Caco-2 (cell line): ENCODE measurements at regions not wholly inside any gene's neighbourhood (a gene's known extent, or its start where the extent isn't known, plus 50 kb on each side); places are given as distances from the start of the nearest gene placed in this dataset.

ENCODE experiments used
- BruUV-seq: library from RNA; stranded (reverse); fragments of 400-500 nt; replicated peaks from 2 replicates; lab custom pipeline; 2021; lab: Mats Ljungman, UMichigan
- CTCF ChIA-PET: fragments of 300-600 bp; sonication (Branson Sonifier 250); formaldehyde crosslinking; loops from one replicate; lab custom pipeline; 2022; ENCODE audit warnings: antibody characterized with exemption; lab: Charles Lee
- POLR2A ChIA-PET: fragments of 300-600 bp; sonication (Branson Sonifier 250); formaldehyde crosslinking; loops from one replicate; lab custom pipeline; 2022; ENCODE audit warnings: antibody characterized with exemption; lab: Charles Lee
- DNase-seq, 2 experiments: peaks; one replicate each; pipeline versions ENCODE4 v3.0.0 to v3.0.0-alpha.2; 2020 to 2022
- H3K27me3 ChIP-seq: replicated peaks from 2 replicates; pipeline ENCODE4 v1.6.0; 2011; ENCODE audit warnings: low read length; ENCODE audit not compliant: control insufficient read depth, insufficient read depth
- H3K36me3 ChIP-seq: 2 replicates; pipeline ENCODE4 v1.5.1; 2011; ENCODE audit warnings: low read length; ENCODE audit not compliant: control insufficient read depth, insufficient read depth
- H3K4me1 ChIP-seq: fragments of 250-450 bp; sonication (Bioruptor Pico); 2 replicates; pipeline ENCODE4 v1.5.1; 2020; ENCODE audit warnings: mild to moderate bottlenecking
- H3K4me3 ChIP-seq: 2 replicates; pipeline ENCODE4 v1.5.1; 2011; ENCODE audit warnings: low read depth, mild to moderate bottlenecking, control low read depth, low read length
- H3K9me3 ChIP-seq: fragments of 250-450 bp; sonication (Bioruptor Pico); 2 replicates; pipeline ENCODE4 v1.5.1; 2020; ENCODE audit warnings: mild to moderate bottlenecking, moderate library complexity
- H3K27ac Mint-ChIP-seq: one replicate; pipeline ENCODE4 v1.8.0; 2022; ENCODE audit warnings: mixed read lengths; ENCODE audit not compliant: unreplicated experiment
- H3K27me3 Mint-ChIP-seq: one replicate; pipeline ENCODE4 v1.8.0; 2022; ENCODE audit warnings: mixed read lengths; ENCODE audit not compliant: insufficient read depth, unreplicated experiment
- H3K36me3 Mint-ChIP-seq: one replicate; pipeline ENCODE4 v1.8.0; 2022; ENCODE audit warnings: mild to moderate bottlenecking, mixed read lengths; ENCODE audit not compliant: insufficient read depth, unreplicated experiment
- H3K4me1 Mint-ChIP-seq: one replicate; pipeline ENCODE4 v1.8.0; 2022; ENCODE audit warnings: low read depth, mixed read lengths; ENCODE audit not compliant: unreplicated experiment
- H3K4me3 Mint-ChIP-seq: one replicate; pipeline ENCODE4 v1.8.0; 2022; ENCODE audit warnings: mild to moderate bottlenecking, moderate library complexity, mixed read lengths; ENCODE audit not compliant: unreplicated experiment
- H3K9me3 Mint-ChIP-seq: one replicate; pipeline ENCODE4 v1.8.0; 2022; ENCODE audit warnings: mixed read lengths; ENCODE audit not compliant: unreplicated experiment
- intact Hi-C: fragments of 100-400 bp; cut with micrococcal nuclease; formaldehyde crosslinking; loops from one replicate; pipeline ENCODE4 v1.10.0; 2022; ENCODE audit not compliant: unreplicated experiment
- TF ChIP-seq, protein P1 (sequence below), 2 experiments: fragments of 200-600 bp in 1 of 2; IDR thresholded peaks; 1 replicate in 1 of 2; 2 replicates in 1 of 2; pipeline versions ENCODE4 v1.5.1 to v1.8.0; 2011 to 2022; ENCODE audit warnings: antibody characterized with exemption in 1 of 2, control low read depth in 1 of 2, inconsistent platforms in 1 of 2, low read depth in 1 of 2, low read length in 1 of 2, mild to moderate bottlenecking in 1 of 2, moderate library complexity in 1 of 2; ENCODE audit not compliant: insufficient read depth in 1 of 2, severe bottlenecking in 1 of 2, unreplicated experiment in 1 of 2

DNA sequence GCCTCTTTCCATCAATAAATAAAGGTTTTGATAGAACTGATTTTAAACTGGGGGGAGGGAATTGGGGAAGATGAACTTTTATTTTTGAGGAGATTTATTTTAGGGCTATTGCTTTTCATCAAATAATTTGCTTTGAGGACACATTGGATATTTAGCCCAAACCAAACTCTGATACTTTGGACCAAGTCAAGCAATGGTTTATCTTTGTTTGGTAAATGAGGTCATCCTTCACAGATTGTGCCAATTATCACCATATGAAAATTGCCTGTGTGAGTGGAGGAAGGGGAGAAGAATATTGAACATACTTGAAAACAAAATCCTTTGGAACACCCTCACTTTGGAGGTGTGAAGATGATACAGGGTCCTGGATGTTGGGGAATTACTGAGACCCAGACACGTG is 176.9 kb upstream of the CD180 start:
- Histone ChIP-seq H3K27me3 (no peaks in the 10 kb centered on the region; the same call in 1 of the 2 replicates), H3K4me3 (no peak overlapping the region), H3K4me1 (no peaks in the 10 kb centered on the region), H3K9me3 (no peaks in the 10 kb centered on the region), H3K36me3 (no peaks in the 10 kb centered on the region)
- ChIA-PET CTCF (no interaction called here), POLR2A (no interaction called here)
- intact Hi-C loops, result loop anchor here (10.0 kb wide), 1 partner anchor 129 kb away; no protein-coding TSS in a partner anchor
- no TSS peak for BruUV-seq
- TF ChIP-seq, protein P1, sequence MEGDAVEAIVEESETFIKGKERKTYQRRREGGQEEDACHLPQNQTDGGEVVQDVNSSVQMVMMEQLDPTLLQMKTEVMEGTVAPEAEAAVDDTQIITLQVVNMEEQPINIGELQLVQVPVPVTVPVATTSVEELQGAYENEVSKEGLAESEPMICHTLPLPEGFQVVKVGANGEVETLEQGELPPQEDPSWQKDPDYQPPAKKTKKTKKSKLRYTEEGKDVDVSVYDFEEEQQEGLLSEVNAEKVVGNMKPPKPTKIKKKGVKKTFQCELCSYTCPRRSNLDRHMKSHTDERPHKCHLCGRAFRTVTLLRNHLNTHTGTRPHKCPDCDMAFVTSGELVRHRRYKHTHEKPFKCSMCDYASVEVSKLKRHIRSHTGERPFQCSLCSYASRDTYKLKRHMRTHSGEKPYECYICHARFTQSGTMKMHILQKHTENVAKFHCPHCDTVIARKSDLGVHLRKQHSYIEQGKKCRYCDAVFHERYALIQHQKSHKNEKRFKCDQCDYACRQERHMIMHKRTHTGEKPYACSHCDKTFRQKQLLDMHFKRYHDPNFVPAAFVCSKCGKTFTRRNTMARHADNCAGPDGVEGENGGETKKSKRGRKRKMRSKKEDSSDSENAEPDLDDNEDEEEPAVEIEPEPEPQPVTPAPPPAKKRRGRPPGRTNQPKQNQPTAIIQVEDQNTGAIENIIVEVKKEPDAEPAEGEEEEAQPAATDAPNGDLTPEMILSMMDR (IDR thresholded peaks at IDR 0.05; ENCODE audit: insufficient read depth in 1 of 2, low read depth in 1 of 2, low read length in 1 of 2, severe bottlenecking in 1 of 2, unreplicated experiment in 1 of 2), result no peak
- no peaks in the 10 kb centered on the region for H3K9me3 Mint-ChIP-seq
- no peak overlapping the region for H3K4me3 Mint-ChIP-seq
- no peaks in the 10 kb centered on the region for H3K36me3 Mint-ChIP-seq
- DNase-seq, result no peak
- no peaks in the 10 kb centered on the region for H3K4me1 Mint-ChIP-seq
- no peaks in the 10 kb centered on the region for H3K27me3 Mint-ChIP-seq
- no peak overlapping the region for H3K27ac Mint-ChIP-seq

GRCh38 chr5:67372887-67373286 is 176.3 kb upstream of the CD180 start:
- CTCF ChIA-PET, result no interaction called here
- BruUV-seq, result no TSS peak

DNA sequence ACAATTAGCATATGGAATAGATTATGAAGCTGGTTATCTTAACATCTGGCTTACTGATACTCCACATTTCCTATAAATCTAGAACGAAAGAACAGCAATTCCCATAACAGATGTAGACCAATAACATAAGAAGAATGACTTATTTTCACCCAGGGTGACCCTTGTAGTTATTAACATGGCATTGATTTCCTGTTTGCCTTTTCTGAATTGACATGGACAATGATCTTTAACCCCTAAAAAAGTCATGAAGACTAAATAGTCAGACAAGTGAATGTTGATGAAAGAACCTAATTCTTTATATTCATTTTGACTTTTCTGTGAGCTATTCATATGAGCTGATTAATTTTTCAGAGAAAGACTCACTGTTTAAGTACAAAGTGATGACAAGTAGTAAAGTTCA is 175.3 kb upstream of the CD180 start:
- ChIA-PET POLR2A (no interaction called here), CTCF (no interaction called here)
- Mint-ChIP-seq H3K27me3 (no peaks in the 10 kb centered on the region), H3K4me1 (no peaks in the 10 kb centered on the region), H3K36me3 (no peaks in the 10 kb centered on the region), H3K4me3 (no peak overlapping the region), H3K9me3 (no peaks in the 10 kb centered on the region), H3K27ac (no peak overlapping the region)
- DNase-seq, result no peak
- Histone ChIP-seq H3K27me3 (no peaks in the 10 kb centered on the region; the same call in 1 of the 2 replicates), H3K4me1 (no peaks in the 10 kb centered on the region), H3K4me3 (no peak overlapping the region), H3K9me3 (no peaks in the 10 kb centered on the region), H3K36me3 (no peaks in the 10 kb centered on the region)
- TF ChIP-seq, protein P1 (IDR thresholded peaks at IDR 0.05; ENCODE audit: insufficient read depth in 1 of 2, low read depth in 1 of 2, low read length in 1 of 2, severe bottlenecking in 1 of 2, unreplicated experiment in 1 of 2), result no peak
- BruUV-seq, result no TSS peak
- intact Hi-C loops, result loop anchor here (10.0 kb wide), 1 partner anchor 127 kb away; no protein-coding TSS in a partner anchor

More at GRCh38 chr5:67372887-67373286, 176.3 kb upstream of the CD180 start:
- TF ChIP-seq, protein P1 (IDR thresholded peaks at IDR 0.05; ENCODE audit: insufficient read depth in 1 of 2, low read depth in 1 of 2, low read length in 1 of 2, severe bottlenecking in 1 of 2, unreplicated experiment in 1 of 2), result no peak
- intact Hi-C loops, result loop anchor here (10.0 kb wide), 1 partner anchor 128 kb away; no protein-coding TSS in a partner anchor
- Histone ChIP-seq H3K27me3 (no peaks in the 10 kb centered on the region; the same call in 1 of the 2 replicates), H3K4me1 (no peaks in the 10 kb centered on the region), H3K9me3 (no peaks in the 10 kb centered on the region), H3K36me3 (no peaks in the 10 kb centered on the region), H3K4me3 (no peak overlapping the region)
- Mint-ChIP-seq H3K27ac (no peak overlapping the region), H3K36me3 (no peaks in the 10 kb centered on the region), H3K27me3 (no peaks in the 10 kb centered on the region), H3K4me1 (no peaks in the 10 kb centered on the region), H3K9me3 (no peaks in the 10 kb centered on the region), H3K4me3 (no peak overlapping the region)
- DNase-seq, result no peak
- POLR2A ChIA-PET, result no interaction called here
